Pons (tissue), 1 donor: ENCODE measurements at regions not wholly inside any gene's neighbourhood (a gene's known extent, or its start where the extent isn't known, plus 50 kb on each side); places are given as distances from the start of the nearest gene placed in this dataset.

ENCODE experiments used
- DNase-seq: peaks from one replicate; pipeline ENCODE4 v3.0.0-alpha.2; 2016; ENCODE audit warnings: low spot score

DNA sequence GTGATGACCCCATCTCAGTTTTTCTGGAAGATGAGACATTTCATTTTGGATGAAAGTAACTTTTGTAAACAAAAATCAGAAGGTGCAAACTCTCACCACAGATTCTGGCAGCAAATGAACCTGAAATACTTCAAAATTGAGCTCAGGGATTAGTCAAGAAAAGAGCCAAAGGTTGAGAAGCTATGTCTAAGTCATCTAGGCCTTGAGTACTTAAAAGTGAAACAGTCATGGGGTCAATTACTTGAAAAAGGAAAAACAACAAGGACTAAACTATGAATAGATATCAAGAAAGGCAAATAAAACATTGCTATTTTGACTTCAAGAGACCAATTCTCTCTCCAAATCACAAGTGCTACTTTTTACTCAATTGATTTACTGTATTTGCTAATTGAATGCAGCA, 285.1 kb downstream of the RBM43 start:
- no peak for DNase-seq

DNA sequence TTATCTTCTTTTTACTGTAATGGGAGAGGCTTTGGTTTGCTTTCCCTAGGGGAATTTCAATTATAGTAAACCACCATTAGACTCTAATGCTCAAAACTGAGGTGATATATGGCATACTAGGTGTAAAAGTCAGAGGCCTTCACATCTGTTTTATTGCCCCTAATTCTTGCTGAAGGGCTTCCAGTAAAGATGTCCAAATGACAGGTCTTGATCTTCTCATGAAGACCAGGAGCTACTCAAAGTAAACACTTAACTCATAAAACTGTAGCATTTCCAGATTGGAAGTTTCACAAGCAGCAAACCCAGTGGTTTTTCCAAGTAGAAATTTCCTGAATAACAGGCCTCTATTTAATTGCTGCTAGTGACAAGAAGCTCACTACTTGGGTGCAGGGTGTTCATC, 286.8 kb downstream of the RBM43 start:
- DNase-seq = no peak

DNA sequence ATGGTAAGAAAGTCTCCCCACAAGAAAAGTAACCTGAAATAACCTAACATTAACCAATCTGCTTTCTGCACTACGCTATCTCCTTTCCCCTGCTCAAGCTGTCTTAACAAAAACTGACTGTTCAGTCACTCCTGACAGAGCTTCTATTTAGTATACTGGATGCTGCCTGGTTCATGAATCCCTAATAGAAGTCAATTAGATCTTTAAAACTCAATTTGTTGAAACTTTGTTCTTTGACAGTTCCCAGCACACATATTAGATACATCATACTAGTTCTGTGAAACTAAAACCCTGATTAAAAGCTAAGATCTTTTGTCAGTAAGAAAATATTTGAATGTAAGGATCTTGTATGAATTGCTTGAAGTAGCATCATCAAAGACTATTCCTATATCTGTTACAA, 287.4 kb downstream of the RBM43 start:
- DNase-seq = no peak

DNA sequence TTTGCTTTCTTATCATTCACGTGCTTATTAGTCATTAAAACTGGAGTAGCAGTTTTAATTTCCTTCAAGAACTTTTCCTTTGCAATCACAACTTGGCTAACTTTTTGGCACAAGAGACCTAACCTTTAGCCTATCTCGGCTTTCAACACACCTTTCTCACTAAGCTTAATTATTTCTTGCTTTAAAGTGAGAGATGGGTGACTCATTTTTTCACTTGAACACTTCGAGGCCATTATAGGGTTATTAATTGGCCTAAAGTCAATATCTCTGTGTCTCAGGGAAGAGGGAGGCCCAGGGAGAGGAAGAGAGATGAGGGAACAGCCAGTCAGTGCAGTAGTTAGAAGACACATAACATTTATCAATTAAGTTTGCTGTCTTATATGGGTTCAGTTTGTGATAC, 289.8 kb downstream of the RBM43 start:
- DNase-seq = no peak

DNA sequence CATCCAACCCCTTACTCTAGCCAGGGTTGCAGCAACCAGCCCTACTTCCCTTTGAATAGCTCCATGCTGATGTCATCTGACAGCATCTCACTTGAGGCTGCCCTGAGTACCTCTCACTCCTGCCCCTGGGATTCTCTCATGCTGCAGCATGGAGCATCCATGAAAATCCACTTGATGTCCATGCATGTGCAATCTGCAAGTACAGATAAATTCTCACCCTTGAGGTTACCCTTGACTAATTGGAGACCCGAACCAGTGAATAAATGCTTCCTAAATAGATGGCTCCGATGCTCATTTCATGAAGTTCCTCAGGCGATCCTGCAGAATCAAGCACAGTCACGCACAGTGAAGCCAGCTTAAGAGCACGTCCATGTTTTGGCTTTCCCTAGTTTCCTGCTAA, 298.3 kb downstream of the RBM43 start:
- no peak for DNase-seq

DNA sequence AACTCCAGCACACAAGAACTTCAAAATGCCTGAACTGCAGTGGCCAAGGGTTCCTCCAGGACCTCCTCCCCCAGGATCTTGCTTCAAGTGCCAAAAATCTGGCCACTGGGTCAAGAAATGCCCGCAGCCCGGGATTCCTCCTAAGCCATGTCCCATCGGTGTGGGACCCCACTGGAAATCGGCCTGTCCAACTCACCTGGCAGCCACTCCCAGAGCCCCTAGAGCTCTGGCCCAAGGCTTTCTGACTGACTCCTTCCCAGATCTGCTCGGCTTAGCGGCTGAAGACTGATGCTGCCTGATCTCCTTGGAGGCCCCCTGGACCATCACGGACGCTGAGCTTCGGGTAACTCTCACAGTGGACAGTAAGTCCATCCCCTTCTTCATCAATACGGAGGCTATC, 306.4 kb downstream of the RBM43 start:
- no peak for DNase-seq

DNA sequence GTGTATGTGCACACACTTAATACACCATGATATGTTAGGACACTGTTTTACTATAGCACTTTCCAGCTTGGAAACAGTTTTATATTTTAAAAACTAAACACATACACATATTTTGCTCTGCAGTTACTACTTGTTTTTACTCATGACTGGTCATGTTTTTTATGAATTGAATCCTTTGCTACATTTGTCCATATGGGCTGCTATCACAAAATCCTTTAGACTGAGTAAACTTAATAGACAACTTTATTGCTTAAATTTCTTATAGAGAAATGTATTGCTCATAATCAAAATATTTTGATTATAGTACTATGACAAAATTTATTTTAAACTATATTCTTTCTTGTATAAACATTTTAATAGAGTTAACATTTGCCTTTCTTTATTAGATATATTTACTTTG, 314.8 kb downstream of the RBM43 start:
- DNase-seq = no peak

DNA sequence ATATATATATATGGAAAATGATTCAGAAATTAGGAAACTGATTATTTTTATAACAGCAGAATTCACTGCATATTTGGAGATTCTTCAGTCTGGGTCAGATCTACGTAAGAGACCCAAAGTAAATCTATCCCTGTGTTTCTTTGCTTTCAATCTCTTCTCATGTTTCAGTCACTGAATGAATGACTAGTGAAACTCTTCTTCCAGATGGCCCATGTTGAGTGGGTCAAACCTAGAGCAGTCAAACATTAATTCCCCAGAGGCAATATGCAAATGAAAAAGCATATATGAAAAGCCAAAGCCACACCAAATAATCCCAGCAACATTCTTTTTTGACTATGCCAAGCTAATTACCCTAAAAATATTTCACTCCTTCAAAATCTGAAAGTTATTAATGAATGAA, 317.3 kb downstream of the RBM43 start:
- no peak for DNase-seq

DNA sequence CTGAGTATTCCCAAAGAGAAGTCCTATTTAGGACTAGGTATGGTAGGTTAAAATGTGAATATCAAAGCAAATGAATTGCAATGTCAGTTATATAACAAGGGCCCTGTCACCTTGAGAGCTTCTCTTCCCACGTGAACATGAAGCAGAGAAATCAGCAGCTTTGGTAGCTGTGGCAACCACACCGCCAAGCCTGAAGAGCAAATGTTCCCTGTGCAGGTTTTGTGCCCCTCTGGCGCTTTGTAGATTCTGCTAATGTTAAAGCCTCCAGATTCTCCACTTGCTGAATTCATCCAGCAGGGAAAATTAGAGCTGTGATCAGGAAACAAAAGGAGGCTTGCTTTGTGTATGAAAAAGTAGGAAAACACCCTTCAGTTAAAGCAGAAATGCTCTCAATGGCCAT, 322.6 kb downstream of the RBM43 start:
- no peak for DNase-seq

DNA sequence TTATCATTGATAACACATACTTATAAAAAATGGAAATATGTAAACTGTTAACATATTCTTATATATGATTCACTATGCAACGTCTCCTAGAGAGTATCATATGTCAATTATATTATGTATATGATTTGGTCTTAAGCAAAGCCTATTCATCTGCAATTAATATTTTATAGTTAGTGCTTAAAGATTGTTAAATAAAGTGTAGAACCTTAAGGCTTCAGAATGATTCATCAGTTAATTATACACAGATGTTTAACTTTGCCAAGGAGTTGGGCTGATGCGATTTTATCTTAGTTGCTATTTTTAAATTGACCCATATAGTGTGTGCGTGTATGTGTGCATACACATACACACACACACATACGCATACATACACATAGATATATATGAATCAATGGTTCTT, 323.1 kb downstream of the RBM43 start:
- no peak for DNase-seq

DNA sequence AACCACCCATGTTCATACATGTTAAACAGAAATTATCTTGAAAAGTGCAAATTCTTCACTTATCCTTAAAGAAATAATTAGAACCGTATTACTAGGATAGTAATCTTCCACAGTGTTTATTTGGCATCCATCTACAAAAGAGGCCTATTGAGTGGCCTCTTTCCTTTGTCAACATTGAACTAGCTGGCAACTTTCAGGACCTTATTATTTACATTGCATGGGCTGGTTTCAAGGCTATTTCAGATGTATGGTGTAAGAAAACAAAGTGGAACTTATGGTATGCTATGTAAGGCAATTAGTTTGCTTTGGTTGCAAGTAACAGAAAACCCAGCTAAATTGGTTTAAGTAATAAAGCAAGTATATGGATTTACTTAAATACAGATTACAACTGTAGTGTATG, 324.6 kb downstream of the RBM43 start:
- DNase-seq = no peak

DNA sequence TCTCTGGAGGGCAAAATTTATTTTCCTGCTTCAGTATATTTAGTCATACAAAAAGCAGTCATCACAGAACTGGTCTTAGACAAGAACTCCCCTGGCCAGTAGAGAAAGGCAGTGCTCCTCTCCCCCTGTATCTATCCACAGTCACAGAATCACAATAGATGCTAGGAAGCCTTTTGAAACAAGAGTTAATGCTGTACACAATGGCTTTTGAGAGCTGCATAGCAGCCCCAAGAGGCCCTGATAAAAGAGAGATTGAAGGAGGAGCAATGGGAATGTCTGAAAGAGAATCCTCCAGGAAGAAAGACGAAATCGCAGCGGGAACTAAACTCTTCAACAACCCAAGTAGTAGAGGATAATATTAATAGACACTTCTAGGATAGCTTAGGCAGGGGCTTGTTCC, 330.2 kb downstream of the RBM43 start:
- no peak for DNase-seq

DNA sequence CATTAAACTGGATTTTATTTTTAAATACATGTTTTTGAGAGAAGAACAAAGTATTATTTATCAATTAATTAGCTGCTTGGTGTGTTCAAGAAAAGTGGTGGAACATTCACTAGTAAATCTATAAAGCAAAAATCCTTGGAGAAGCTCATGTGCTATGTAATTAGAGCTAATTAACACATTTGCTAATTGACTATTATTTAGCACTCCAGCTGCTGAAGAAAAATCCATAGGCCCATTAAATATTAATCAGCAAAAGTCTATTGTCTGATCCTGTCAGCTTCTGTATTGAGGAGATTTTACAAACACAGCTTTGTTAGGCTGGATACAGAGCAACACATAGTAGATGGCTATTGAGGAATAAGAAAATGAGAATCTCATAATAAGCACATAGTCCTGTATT, 336.1 kb downstream of the RBM43 start:
- no peak for DNase-seq

DNA sequence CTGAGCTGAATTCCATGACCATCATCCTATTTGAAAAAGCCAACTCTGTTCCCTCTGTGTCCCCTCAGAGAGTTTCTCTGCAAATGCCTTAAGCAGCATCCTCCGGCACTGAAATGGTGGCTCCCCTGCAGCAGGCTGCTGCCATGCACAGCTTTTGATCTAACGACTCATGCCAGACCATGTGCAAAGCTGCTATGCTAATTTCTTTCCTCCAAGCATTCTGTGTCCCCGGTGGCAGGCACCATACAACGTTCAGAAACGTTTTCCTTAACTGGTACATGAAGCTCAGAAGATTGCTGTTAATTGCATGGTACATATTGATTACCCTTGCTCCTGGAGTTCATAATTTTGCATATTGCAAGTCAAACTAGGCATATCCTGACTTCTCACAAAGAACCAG, 336.8 kb downstream of the RBM43 start:
- DNase-seq = no peak

DNA sequence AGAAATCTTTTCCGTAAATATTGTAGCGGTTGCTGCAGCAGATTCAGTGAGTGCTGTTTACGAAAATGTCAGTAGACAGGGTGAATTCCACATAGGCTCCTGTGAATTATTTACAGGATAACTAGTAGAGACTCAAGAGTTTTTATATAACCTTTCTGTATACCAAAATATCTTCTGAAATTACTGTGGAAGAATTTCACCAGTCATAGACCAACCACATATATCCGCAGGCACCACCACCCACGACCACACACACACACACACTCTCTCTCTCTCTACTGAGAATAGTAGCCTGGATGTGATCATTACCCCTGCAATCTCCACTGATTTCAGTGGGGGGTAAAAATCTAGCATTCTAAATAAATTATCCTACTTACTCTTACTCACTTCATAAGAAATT, 341.8 kb downstream of the RBM43 start:
- no peak for DNase-seq

DNA sequence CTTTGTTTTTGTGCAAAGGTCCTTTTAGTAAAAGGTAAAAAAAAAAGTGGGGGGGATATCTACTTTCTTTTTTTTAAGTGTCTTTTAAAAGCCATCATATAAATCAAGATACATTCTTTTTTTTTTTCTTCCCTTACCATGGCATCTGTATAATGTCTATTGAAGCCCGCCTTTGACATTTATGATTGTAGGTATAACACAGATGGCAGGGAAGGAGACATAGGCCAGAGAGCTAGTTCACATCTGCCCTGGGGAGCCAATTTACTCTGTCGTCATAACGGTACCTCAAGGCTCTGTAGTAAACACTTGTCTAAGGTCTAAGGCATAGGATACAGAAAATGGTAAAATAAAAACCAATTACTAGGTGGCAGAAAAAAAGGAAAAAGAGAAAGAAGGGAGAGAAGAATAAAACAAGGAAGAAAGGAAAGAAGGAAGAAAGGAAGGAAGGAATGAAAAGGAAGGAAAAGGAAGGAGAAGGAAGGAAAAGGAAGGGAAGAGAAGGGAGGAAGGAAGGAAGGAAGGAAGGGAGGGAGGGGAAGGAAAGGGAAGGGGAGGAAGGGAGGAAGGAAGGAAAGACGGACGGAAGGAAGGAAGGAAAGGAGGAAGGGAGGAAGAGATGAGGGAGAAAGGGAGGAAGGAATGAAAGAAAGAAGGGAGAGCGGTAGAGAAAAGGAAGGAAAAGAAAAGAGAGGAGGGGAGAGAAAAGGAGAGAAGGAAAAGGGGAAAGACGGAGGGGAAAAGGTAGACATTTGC, 343.5 kb downstream of the RBM43 start:
- no peak for DNase-seq

DNA sequence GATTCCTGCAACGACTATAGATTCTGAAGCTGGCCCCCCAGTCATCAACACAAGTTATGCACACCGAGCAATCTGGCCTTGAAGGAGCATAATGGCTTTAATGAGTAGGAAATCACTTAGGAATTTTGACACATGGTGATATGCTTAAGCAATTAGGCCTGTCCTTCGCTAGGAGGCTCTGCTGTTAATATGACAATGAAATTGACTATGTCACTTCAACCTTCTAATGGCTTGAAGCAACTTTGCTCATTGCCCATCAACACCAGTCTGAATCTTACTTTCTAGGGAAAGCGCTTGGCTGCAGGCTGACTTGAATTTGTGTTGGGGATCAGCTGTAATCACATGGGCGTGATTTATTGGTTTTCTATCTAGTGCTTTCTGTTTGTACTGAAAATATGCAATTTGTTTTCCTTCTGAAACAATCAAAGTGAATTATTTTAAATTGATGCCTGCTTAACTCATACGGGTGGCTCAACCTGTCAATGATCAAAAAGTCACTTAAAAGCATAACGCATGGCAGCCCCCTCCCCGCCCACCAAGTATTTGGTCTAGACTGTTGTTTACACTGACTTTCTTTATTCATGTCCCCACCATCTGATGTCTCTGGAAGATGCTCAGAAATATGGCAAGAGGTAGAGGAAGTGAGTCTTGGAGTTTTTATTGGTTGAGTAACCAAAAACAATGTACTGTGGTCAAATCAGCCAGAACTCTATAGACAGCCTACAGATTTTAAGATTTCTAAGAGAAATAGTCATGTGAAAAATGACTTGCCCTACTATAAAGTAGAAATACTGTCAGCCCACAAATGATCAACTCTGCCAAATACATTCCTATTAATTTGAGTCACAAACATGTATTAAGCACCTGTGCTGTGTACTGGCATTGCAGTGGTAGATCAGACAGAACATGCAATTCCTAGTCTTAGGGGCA, 344.9 kb downstream of the RBM43 start:
- DNase-seq = no peak

DNA sequence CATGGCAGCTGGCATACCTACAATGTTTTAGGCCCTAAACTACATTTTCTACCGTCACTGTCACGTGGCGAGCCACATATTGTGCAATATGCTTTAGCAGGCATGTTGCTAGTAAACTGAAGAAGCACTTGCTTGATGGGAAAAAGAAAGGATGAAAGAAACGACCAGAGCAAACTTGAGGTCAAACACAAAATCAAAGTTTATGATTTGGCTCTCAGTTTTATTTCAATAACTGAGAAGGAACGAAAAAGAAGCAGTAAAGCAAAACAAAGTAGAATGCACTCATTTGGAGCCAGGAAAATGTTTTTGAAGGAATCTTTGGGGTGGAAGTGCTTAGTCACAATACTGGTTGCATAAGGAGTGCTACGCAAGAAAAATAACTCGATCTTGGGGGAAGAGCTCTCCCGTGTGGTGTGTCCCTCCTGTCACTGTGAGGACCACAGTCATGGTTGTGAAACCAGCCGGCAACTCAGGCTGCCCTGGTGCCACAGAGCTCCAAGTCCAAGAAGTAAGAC, 349.8 kb downstream of the RBM43 start:
- no peak for DNase-seq

DNA sequence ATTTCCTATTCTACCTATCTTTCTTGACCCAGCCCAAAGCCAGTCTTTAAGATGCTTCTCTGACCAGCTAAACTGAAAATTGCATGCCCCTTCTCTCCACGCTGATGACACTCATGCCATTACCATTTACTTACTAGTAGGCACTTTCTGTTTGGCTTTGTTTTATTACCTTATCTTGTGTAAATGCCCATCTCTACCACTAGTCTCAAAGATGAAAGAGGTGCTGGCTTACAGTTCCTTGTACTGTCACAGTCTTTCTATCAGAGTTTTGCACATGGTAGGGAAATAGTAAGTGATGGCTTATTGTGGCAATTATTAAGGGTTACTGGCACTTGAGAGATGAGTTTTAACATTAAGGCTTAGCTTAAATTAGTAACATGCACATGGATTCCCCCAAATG, 352.1 kb downstream of the RBM43 start:
- no peak for DNase-seq

DNA sequence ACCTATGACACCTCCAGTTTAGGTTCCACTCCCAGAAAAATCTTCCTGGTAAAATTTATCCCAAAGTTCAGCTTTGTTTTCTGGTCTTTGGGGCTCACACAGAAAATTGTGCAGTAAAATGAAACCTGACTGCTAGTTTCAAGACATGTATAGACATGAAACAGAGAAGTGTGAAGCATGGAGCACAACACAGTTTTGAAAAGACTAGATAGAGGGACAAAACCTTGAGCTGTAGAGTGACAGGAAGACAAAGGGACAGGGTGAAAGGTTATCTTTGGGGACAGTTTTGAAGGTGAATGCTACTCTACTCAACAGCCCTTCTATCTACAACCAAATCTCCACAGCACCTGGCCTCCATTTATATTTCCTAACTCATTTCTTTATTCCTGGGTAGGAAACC, 352.6 kb downstream of the RBM43 start:
- DNase-seq = no peak

DNA sequence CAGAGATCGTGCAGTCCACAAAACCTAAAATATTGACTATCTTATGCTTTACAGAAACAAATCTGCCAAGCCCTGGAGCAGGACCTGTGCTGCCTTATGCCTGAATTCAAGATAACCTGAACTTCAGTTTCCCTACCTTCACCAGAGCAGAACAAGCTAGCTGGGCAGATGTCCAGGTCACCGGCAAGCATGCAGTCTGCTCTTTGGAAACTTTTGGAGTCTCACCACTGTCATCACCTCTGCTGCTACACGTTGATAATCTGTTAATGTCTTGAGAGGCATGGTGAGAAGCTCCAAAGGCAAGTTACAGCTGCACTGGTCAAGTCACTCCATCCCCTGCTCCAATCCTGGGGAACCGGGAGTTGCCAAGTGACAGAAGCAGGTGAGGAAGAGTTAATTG, 354.2 kb downstream of the RBM43 start:
- DNase-seq = no peak

DNA sequence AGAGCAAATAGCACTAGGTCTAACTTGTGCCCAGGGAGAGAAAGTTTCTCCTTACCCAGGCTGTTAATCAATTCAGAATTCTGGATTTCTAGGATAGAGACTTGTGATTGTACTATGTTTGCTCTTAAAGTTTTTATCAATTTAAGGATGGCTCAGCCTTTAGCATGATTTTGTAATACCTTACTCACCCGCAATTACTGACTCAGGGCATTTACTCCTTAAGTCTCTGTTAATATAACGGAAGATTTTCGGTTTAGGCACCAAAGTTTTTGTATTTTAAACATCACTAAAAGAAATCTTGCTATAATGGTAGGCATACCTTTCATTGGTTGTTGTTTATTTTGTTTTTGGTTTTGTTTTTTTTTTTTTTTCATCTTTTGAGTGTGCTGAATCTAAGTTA, 358.2 kb downstream of the RBM43 start:
- no peak for DNase-seq

DNA sequence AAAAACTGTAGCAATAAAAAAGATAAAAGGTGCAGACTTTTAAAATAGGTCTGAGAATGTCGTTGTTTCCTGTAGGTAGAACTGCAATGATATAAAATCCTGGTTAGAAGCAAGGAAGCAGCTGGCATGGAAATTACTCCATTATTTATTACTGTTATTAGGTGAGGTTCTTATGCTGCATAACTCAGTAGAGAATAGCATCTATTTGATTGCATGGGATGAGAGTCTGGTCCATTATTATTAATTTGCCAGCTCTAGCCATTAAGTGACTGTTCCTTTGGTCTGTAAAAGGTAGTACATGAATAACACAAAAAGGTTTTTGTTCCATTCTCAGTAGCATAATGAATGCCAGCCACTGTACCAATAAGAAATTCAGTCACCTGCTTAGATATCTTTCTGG, 358.6 kb downstream of the RBM43 start:
- DNase-seq = no peak
